Caco-2 (cell line): ENCODE measurements at regions not wholly inside any gene's neighbourhood (a gene's known extent, or its start where the extent isn't known, plus 50 kb on each side); places are given as distances from the start of the nearest gene placed in this dataset.

Experiments
- BruUV-seq: library from RNA; stranded (reverse); fragments of 400-500 nt; replicated peaks from 2 replicates; lab custom pipeline; 2021; lab: Mats Ljungman, UMichigan
- CTCF ChIA-PET: fragments of 300-600 bp; sonication (Branson Sonifier 250); formaldehyde crosslinking; loops from one replicate; lab custom pipeline; 2022; ENCODE audit warnings: antibody characterized with exemption; lab: Charles Lee
- POLR2A ChIA-PET: fragments of 300-600 bp; sonication (Branson Sonifier 250); formaldehyde crosslinking; loops from one replicate; lab custom pipeline; 2022; ENCODE audit warnings: antibody characterized with exemption; lab: Charles Lee
- DNase-seq, 2 experiments: peaks; one replicate each; pipeline versions ENCODE4 v3.0.0 to v3.0.0-alpha.2; 2020 to 2022
- H3K27me3 ChIP-seq: replicated peaks from 2 replicates; pipeline ENCODE4 v1.6.0; 2011; ENCODE audit warnings: low read length; ENCODE audit not compliant: control insufficient read depth, insufficient read depth
- H3K36me3 ChIP-seq: 2 replicates; pipeline ENCODE4 v1.5.1; 2011; ENCODE audit warnings: low read length; ENCODE audit not compliant: control insufficient read depth, insufficient read depth
- H3K4me1 ChIP-seq: fragments of 250-450 bp; sonication (Bioruptor Pico); 2 replicates; pipeline ENCODE4 v1.5.1; 2020; ENCODE audit warnings: mild to moderate bottlenecking
- H3K4me3 ChIP-seq: 2 replicates; pipeline ENCODE4 v1.5.1; 2011; ENCODE audit warnings: low read depth, mild to moderate bottlenecking, control low read depth, low read length
- H3K9me3 ChIP-seq: fragments of 250-450 bp; sonication (Bioruptor Pico); 2 replicates; pipeline ENCODE4 v1.5.1; 2020; ENCODE audit warnings: mild to moderate bottlenecking, moderate library complexity
- H3K27ac Mint-ChIP-seq: one replicate; pipeline ENCODE4 v1.8.0; 2022; ENCODE audit warnings: mixed read lengths; ENCODE audit not compliant: unreplicated experiment
- H3K27me3 Mint-ChIP-seq: one replicate; pipeline ENCODE4 v1.8.0; 2022; ENCODE audit warnings: mixed read lengths; ENCODE audit not compliant: insufficient read depth, unreplicated experiment
- H3K36me3 Mint-ChIP-seq: one replicate; pipeline ENCODE4 v1.8.0; 2022; ENCODE audit warnings: mild to moderate bottlenecking, mixed read lengths; ENCODE audit not compliant: insufficient read depth, unreplicated experiment
- H3K4me1 Mint-ChIP-seq: one replicate; pipeline ENCODE4 v1.8.0; 2022; ENCODE audit warnings: low read depth, mixed read lengths; ENCODE audit not compliant: unreplicated experiment
- H3K4me3 Mint-ChIP-seq: one replicate; pipeline ENCODE4 v1.8.0; 2022; ENCODE audit warnings: mild to moderate bottlenecking, moderate library complexity, mixed read lengths; ENCODE audit not compliant: unreplicated experiment
- H3K9me3 Mint-ChIP-seq: one replicate; pipeline ENCODE4 v1.8.0; 2022; ENCODE audit warnings: mixed read lengths; ENCODE audit not compliant: unreplicated experiment
- CTCF ChIP-seq, 2 experiments: fragments of 200-600 bp in 1 of 2; IDR thresholded peaks; 1 replicate in 1 of 2; 2 replicates in 1 of 2; pipeline versions ENCODE4 v1.5.1 to v1.8.0; 2011 to 2022; ENCODE audit warnings: antibody characterized with exemption in 1 of 2, control low read depth in 1 of 2, inconsistent platforms in 1 of 2, low read depth in 1 of 2, low read length in 1 of 2, mild to moderate bottlenecking in 1 of 2, moderate library complexity in 1 of 2; ENCODE audit not compliant: insufficient read depth in 1 of 2, severe bottlenecking in 1 of 2, unreplicated experiment in 1 of 2
- intact Hi-C: fragments of 100-400 bp; cut with micrococcal nuclease; formaldehyde crosslinking; loops from one replicate; pipeline ENCODE4 v1.10.0; 2022; ENCODE audit not compliant: unreplicated experiment

- H3K4me3 ChIP-seq, result no peak overlapping the region
- no peaks in the 10 kb centered on the region for H3K36me3 Mint-ChIP-seq
- ChIA-PET CTCF (no interaction called here), POLR2A (no interaction called here)
- no peak for DNase-seq
- BruUV-seq, result no TSS peak
- H3K27me3 ChIP-seq, result no peaks in the 10 kb centered on the region
- H3K4me1 Mint-ChIP-seq, result no peaks in the 10 kb centered on the region
- TF ChIP-seq CTCF (IDR thresholded peaks at IDR 0.05; ENCODE audit: insufficient read depth in 1 of 2, low read depth in 1 of 2, low read length in 1 of 2, severe bottlenecking in 1 of 2, unreplicated experiment in 1 of 2), result no peak
- no peaks in the 10 kb centered on the region for H3K4me1 ChIP-seq
- intact Hi-C loops, result no loop called here
- peaks cover 12% of the 10 kb centered on the region for H3K9me3 Mint-ChIP-seq
- H3K4me3 Mint-ChIP-seq, result no peak overlapping the region
- H3K9me3 ChIP-seq, result peaks cover 10% of the 10 kb centered on the region; the same call in 1 of the 2 replicates
- no peaks in the 10 kb centered on the region for H3K36me3 ChIP-seq
- no peaks in the 10 kb centered on the region for H3K27me3 Mint-ChIP-seq
- no peak overlapping the region for H3K27ac Mint-ChIP-seq
Measured at GRCh38 chr1:187947359-187947758, 1118.6 kb downstream of the PLA2G4A start.

GRCh38 chr1:187948170-187948794 lies 1119.5 kb downstream of the PLA2G4A start:
- no peaks in the 10 kb centered on the region for H3K27me3 ChIP-seq

GRCh38 chr1:187949567-187949966 lies 1120.8 kb downstream of the PLA2G4A start:
- Mint-ChIP-seq H3K27me3 (no peaks in the 10 kb centered on the region), H3K4me1 (no peaks in the 10 kb centered on the region), H3K4me3 (no peak overlapping the region), H3K27ac (no peak overlapping the region), H3K36me3 (no peaks in the 10 kb centered on the region), H3K9me3 (peaks cover 12% of the 10 kb centered on the region)
- no peak overlapping the region for H3K4me3 ChIP-seq
- BruUV-seq, result no TSS peak
- intact Hi-C loops, result no loop called here
- CTCF ChIA-PET, result no interaction called here
- no peaks in the 10 kb centered on the region for H3K4me1 ChIP-seq
- DNase-seq, result no peak
- TF ChIP-seq CTCF (IDR thresholded peaks at IDR 0.05; ENCODE audit: insufficient read depth in 1 of 2, low read depth in 1 of 2, low read length in 1 of 2, severe bottlenecking in 1 of 2, unreplicated experiment in 1 of 2), result no peak
- POLR2A ChIA-PET, result no interaction called here
- H3K27me3 ChIP-seq, result no peaks in the 10 kb centered on the region
- peaks cover 10% of the 10 kb centered on the region; the same call in 1 of the 2 replicates for H3K9me3 ChIP-seq
- no peaks in the 10 kb centered on the region for H3K36me3 ChIP-seq

More at GRCh38 chr1:187948170-187948794, 1119.5 kb downstream of the PLA2G4A start:
- CTCF ChIA-PET, result no interaction called here
- H3K9me3 Mint-ChIP-seq, result peaks cover 12% of the 10 kb centered on the region
- no peak overlapping the region for H3K4me3 ChIP-seq
- DNase-seq, result no peak
- no peaks in the 10 kb centered on the region for H3K27me3 Mint-ChIP-seq
- TF ChIP-seq CTCF (IDR thresholded peaks at IDR 0.05; ENCODE audit: insufficient read depth in 1 of 2, low read depth in 1 of 2, low read length in 1 of 2, severe bottlenecking in 1 of 2, unreplicated experiment in 1 of 2), result no peak
- no peak overlapping the region for H3K4me3 Mint-ChIP-seq
- H3K36me3 Mint-ChIP-seq, result no peaks in the 10 kb centered on the region
- no TSS peak for BruUV-seq
- no peaks in the 10 kb centered on the region for H3K4me1 Mint-ChIP-seq
- intact Hi-C loops, result no loop called here
- H3K27ac Mint-ChIP-seq, result no peak overlapping the region
- POLR2A ChIA-PET, result no interaction called here
- peaks cover 10% of the 10 kb centered on the region; the same call in 1 of the 2 replicates for H3K9me3 ChIP-seq
- no peaks in the 10 kb centered on the region for H3K4me1 ChIP-seq
- H3K36me3 ChIP-seq, result no peaks in the 10 kb centered on the region
